Stimulated activated naive CD8-positive, alpha-beta T cell treated with anti-CD3 and anti-CD28 coated beads, Interleukin-15, Interleukin-2, amounts not matched to agents 100 ng/mL and 50 ng/mL, for 24 hours (primary cell): ENCODE measurements at regions not wholly inside any gene's neighbourhood (a gene's known extent, or its start where the extent isn't known, plus 50 kb on each side); places are given as distances from the start of the nearest gene placed in this dataset.

Experiments
- H3K27ac Mint-ChIP-seq: one replicate; pipeline ENCODE4 v1.8.0; 2021; ENCODE audit warnings: mild to moderate bottlenecking, mixed read lengths
- H3K27me3 Mint-ChIP-seq: one replicate; pipeline ENCODE4 v1.8.0; 2021; ENCODE audit warnings: mixed read lengths
- H3K36me3 Mint-ChIP-seq: one replicate; pipeline ENCODE4 v1.8.0; 2021; ENCODE audit warnings: low read depth, mixed read lengths
- H3K4me1 Mint-ChIP-seq: one replicate; pipeline ENCODE4 v1.8.0; 2021; ENCODE audit warnings: low read depth, mixed read lengths
- H3K4me3 Mint-ChIP-seq: one replicate; pipeline ENCODE4 v1.8.0; 2021; ENCODE audit warnings: mild to moderate bottlenecking, mixed read lengths
- H3K9me3 Mint-ChIP-seq: one replicate; pipeline ENCODE4 v1.8.0; 2021; ENCODE audit warnings: mixed read lengths

- peaks cover 14% of the 10 kb centered on the region for H3K27me3 Mint-ChIP-seq
- H3K9me3 Mint-ChIP-seq, result peaks cover 11% of the 10 kb centered on the region
- H3K4me1 Mint-ChIP-seq, result no peaks in the 10 kb centered on the region
- H3K36me3 Mint-ChIP-seq, result no peaks in the 10 kb centered on the region
- no peak overlapping the region for H3K27ac Mint-ChIP-seq
- H3K4me3 Mint-ChIP-seq, result no peak overlapping the region
These were observed 217.5 kb downstream of the MATN1 start for GRCh38 chr1:30505853-30506252.

GRCh38 chr1:30492451-30492850 is 230.9 kb downstream of the MATN1 start:
- H3K4me1 Mint-ChIP-seq, result no peaks in the 10 kb centered on the region
- no peaks in the 10 kb centered on the region for H3K27me3 Mint-ChIP-seq
- H3K4me3 Mint-ChIP-seq, result no peak overlapping the region
- H3K9me3 Mint-ChIP-seq, result peaks cover 6% of the 10 kb centered on the region
- H3K27ac Mint-ChIP-seq, result no peak overlapping the region
- no peaks in the 10 kb centered on the region for H3K36me3 Mint-ChIP-seq

- no peaks in the 10 kb centered on the region for H3K27me3 Mint-ChIP-seq
- H3K36me3 Mint-ChIP-seq, result no peaks in the 10 kb centered on the region
- H3K27ac Mint-ChIP-seq, result no peak overlapping the region
- H3K4me1 Mint-ChIP-seq, result no peaks in the 10 kb centered on the region
- H3K9me3 Mint-ChIP-seq, result peaks cover 6% of the 10 kb centered on the region
- H3K4me3 Mint-ChIP-seq, result no peak overlapping the region
These were observed 231.6 kb downstream of the MATN1 start for GRCh38 chr1:30491831-30492230.

- Mint-ChIP-seq H3K9me3 (peaks cover 10% of the 10 kb centered on the region), H3K4me1 (no peaks in the 10 kb centered on the region), H3K27me3 (peaks cover 3% of the 10 kb centered on the region), H3K36me3 (no peaks in the 10 kb centered on the region), H3K4me3 (no peak overlapping the region), H3K27ac (no peak overlapping the region)
These were observed 232.8 kb downstream of the MATN1 start for GRCh38 chr1:30490554-30491053.

- H3K27me3 Mint-ChIP-seq, result peaks cover 7% of the 10 kb centered on the region
- peaks cover 9% of the 10 kb centered on the region for H3K9me3 Mint-ChIP-seq
- no peak overlapping the region for H3K27ac Mint-ChIP-seq
- H3K4me3 Mint-ChIP-seq, result no peak overlapping the region
- H3K4me1 Mint-ChIP-seq, result no peaks in the 10 kb centered on the region
- H3K36me3 Mint-ChIP-seq, result no peaks in the 10 kb centered on the region
These were observed 233.5 kb downstream of the MATN1 start for GRCh38 chr1:30489737-30490389.

- H3K9me3 Mint-ChIP-seq, result peaks cover 5% of the 10 kb centered on the region
- H3K4me1 Mint-ChIP-seq, result no peaks in the 10 kb centered on the region
- H3K27me3 Mint-ChIP-seq, result peaks cover 9% of the 10 kb centered on the region
- H3K36me3 Mint-ChIP-seq, result no peaks in the 10 kb centered on the region
- H3K4me3 Mint-ChIP-seq, result no peak overlapping the region
- no peak overlapping the region for H3K27ac Mint-ChIP-seq
These were observed 235.0 kb downstream of the MATN1 start for GRCh38 chr1:30488324-30488913.

- Mint-ChIP-seq H3K27me3 (peaks cover 12% of the 10 kb centered on the region), H3K9me3 (peaks cover 14% of the 10 kb centered on the region), H3K36me3 (no peaks in the 10 kb centered on the region), H3K4me3 (no peak overlapping the region), H3K4me1 (no peaks in the 10 kb centered on the region), H3K27ac (no peak overlapping the region)
These were observed 236.3 kb downstream of the MATN1 start for GRCh38 chr1:30487042-30487441.

- H3K36me3 Mint-ChIP-seq, result no peaks in the 10 kb centered on the region
- peaks cover 12% of the 10 kb centered on the region for H3K27me3 Mint-ChIP-seq
- peaks cover 24% of the 10 kb centered on the region for H3K9me3 Mint-ChIP-seq
- no peak overlapping the region for H3K4me3 Mint-ChIP-seq
- no peaks in the 10 kb centered on the region for H3K4me1 Mint-ChIP-seq
- no peak overlapping the region for H3K27ac Mint-ChIP-seq
These were observed 238.3 kb downstream of the MATN1 start for GRCh38 chr1:30485072-30485471.

GRCh38 chr1:30484668-30485067 is 238.7 kb downstream of the MATN1 start:
- no peaks in the 10 kb centered on the region for H3K36me3 Mint-ChIP-seq
- no peak overlapping the region for H3K27ac Mint-ChIP-seq
- no peak overlapping the region for H3K4me3 Mint-ChIP-seq
- peaks cover 12% of the 10 kb centered on the region for H3K27me3 Mint-ChIP-seq
- H3K9me3 Mint-ChIP-seq, result peaks cover 24% of the 10 kb centered on the region
- H3K4me1 Mint-ChIP-seq, result no peaks in the 10 kb centered on the region

GRCh38 chr1:30479575-30479974 is 243.8 kb downstream of the MATN1 start:
- no peaks in the 10 kb centered on the region for H3K4me1 Mint-ChIP-seq
- no peak overlapping the region for H3K27ac Mint-ChIP-seq
- H3K4me3 Mint-ChIP-seq, result no peak overlapping the region
- peaks cover 20% of the 10 kb centered on the region for H3K9me3 Mint-ChIP-seq
- H3K36me3 Mint-ChIP-seq, result no peaks in the 10 kb centered on the region
- peaks cover 9% of the 10 kb centered on the region for H3K27me3 Mint-ChIP-seq

- Mint-ChIP-seq H3K36me3 (no peaks in the 10 kb centered on the region), H3K4me3 (no peak overlapping the region), H3K9me3 (peaks cover 20% of the 10 kb centered on the region), H3K27ac (no peak overlapping the region), H3K27me3 (peaks cover 9% of the 10 kb centered on the region), H3K4me1 (no peaks in the 10 kb centered on the region)
These were observed 244.4 kb downstream of the MATN1 start for GRCh38 chr1:30478799-30479563.

GRCh38 chr1:30478283-30478682 is 245.1 kb downstream of the MATN1 start:
- H3K9me3 Mint-ChIP-seq, result peaks cover 17% of the 10 kb centered on the region
- no peaks in the 10 kb centered on the region for H3K36me3 Mint-ChIP-seq
- no peak overlapping the region for H3K4me3 Mint-ChIP-seq
- peaks cover 5% of the 10 kb centered on the region for H3K27me3 Mint-ChIP-seq
- H3K4me1 Mint-ChIP-seq, result no peaks in the 10 kb centered on the region
- H3K27ac Mint-ChIP-seq, result no peak overlapping the region

- Mint-ChIP-seq H3K9me3 (peaks cover 12% of the 10 kb centered on the region), H3K27ac (no peak overlapping the region), H3K36me3 (no peaks in the 10 kb centered on the region), H3K27me3 (peaks cover 4% of the 10 kb centered on the region), H3K4me3 (no peak overlapping the region), H3K4me1 (no peaks in the 10 kb centered on the region)
These were observed 245.8 kb downstream of the MATN1 start for GRCh38 chr1:30477588-30477987.

- H3K4me3 Mint-ChIP-seq, result no peak overlapping the region
- peaks cover 9% of the 10 kb centered on the region for H3K9me3 Mint-ChIP-seq
- no peaks in the 10 kb centered on the region for H3K4me1 Mint-ChIP-seq
- no peaks in the 10 kb centered on the region for H3K36me3 Mint-ChIP-seq
- H3K27ac Mint-ChIP-seq, result no peak overlapping the region
- peaks cover 4% of the 10 kb centered on the region for H3K27me3 Mint-ChIP-seq
These were observed 246.4 kb downstream of the MATN1 start for GRCh38 chr1:30476911-30477459.

GRCh38 chr1:30476476-30476875 is 246.9 kb downstream of the MATN1 start:
- Mint-ChIP-seq H3K4me1 (no peaks in the 10 kb centered on the region), H3K27ac (no peak overlapping the region), H3K27me3 (peaks cover 4% of the 10 kb centered on the region), H3K9me3 (peaks cover 4% of the 10 kb centered on the region), H3K36me3 (no peaks in the 10 kb centered on the region), H3K4me3 (no peak overlapping the region)
